Stimulated activated CD4-positive, alpha-beta T cell treated with anti-CD3 and anti-CD28 coated beads, TNF-alpha, amount 100 ng/mL, for 48 hours (primary cell): ENCODE measurements at regions not wholly inside any gene's neighbourhood (a gene's known extent, or its start where the extent isn't known, plus 50 kb on each side); places are given as distances from the start of the nearest gene placed in this dataset.

Experiments
- DNase-seq, 3 donors: peaks; one replicate each; pipeline ENCODE4 v3.0.0-alpha.2; 2020; ENCODE audit warnings: low read depth in 3 of 3

GRCh38 chr20:63071541-63072181 lies 64.9 kb upstream of the BHLHE23 start:
- peak in 1 of 3 donors; percentile 31 for DNase-seq

DNA sequence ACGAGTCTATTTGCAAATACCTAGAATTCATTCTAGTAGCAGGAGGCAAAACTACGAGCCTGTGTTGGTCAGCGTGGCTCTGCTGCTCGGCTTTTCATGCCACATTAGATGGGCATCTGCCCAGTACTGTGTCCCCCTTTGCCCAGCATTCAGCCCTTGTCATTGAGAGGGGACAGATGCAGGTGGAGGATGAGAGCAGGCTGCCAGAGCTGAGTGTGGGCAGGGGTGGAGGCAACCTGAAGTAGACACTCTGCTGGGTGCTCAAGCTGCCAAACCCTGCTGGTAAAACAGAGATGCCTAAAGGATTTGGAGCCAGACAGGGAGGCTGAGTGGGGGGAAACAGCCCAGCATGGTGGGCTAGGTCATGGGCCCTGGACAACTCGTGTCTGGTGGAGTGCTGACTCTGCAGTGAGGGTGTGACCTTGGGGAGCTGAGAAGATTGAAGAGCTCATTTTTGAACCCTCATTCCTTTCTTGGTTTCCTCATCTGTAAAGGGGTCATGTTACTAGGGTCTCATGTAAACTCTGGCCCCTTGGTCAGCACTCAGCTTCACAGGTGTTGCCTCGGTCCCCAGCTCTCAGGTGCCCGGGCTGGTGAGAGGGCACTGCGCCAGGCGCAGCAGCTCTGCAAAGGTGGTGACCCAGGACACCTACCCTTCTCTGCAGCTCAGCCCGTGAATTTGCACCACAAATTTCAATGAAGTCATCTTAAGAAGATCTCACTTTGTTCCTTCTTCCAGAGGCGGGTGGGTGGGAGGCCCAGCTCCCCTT lies 64.2 kb upstream of the BHLHE23 start:
- no peak for DNase-seq

GRCh38 chr20:63070301-63070625 lies 63.5 kb upstream of the BHLHE23 start:
- DNase-seq, result no peak

- DNase-seq, result no peak
Observed at GRCh38 chr20:63068711-63069367, 62.1 kb upstream of the BHLHE23 start.

DNA sequence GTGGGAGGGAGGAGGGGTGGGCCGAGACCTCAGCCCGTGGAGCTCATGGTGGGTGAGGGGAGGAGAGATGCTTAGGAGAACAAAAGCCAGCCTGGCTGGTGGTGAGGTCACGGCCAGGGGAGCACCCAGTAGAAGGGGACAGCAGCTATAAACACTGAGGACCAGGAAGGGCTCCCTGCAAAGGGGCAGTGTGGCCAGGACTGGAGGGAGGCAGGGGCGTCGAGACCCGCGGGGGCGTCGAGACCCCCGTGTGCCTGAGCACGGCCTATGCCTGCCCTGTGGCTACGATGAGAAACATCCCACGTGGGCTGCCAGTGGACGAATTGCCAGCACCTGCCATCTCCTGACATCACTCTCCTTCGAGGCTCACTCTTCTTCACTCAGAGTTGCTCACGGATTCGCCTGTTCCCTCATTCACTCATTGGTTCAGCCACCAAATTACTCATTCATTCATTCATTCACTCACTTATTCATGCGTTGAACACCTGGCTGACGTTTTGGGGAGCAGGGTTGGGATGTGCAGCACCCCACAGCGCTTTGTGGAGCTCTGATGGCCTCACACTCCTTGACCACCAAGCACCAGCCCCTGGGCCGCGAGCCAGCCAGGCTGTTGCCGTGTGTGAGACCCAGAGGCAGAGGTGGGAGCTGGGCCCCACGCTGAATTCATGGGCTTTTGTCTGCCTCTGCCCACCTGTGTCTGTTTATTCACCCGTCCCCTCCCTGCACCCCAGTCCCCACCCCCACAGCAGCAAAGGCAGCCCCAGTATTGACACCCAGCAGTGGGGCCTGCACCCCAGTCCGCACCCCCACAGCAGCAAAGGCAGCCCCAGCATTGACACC lies 61.2 kb upstream of the BHLHE23 start:
- no peak for DNase-seq

- no peak for DNase-seq
Observed at GRCh38 chr20:63067266-63067635, 60.5 kb upstream of the BHLHE23 start.

GRCh38 chr20:63066506-63067265 lies 59.9 kb upstream of the BHLHE23 start:
- DNase-seq, result no peak

DNA sequence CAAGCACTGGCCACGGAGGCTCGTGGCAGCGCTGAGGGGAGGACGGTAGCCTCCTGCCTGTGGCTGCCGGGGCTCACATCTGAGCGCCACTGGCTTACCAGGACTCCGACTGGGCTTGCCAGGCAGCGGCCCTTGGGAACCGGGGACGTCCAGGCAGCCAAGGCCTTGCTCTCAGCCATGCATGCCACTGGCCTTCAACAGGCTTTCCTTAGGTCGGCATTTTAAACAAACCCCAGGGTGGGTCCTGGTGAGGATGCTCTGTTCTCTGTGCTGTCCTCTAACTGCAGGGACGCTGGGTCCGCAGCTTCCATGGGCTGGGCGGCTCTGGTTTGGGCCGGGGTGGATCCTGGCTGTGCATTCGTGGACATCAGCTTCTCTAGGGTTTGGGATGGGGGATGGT lies 59.1 kb upstream of the BHLHE23 start:
- DNase-seq, result no peak

DNA sequence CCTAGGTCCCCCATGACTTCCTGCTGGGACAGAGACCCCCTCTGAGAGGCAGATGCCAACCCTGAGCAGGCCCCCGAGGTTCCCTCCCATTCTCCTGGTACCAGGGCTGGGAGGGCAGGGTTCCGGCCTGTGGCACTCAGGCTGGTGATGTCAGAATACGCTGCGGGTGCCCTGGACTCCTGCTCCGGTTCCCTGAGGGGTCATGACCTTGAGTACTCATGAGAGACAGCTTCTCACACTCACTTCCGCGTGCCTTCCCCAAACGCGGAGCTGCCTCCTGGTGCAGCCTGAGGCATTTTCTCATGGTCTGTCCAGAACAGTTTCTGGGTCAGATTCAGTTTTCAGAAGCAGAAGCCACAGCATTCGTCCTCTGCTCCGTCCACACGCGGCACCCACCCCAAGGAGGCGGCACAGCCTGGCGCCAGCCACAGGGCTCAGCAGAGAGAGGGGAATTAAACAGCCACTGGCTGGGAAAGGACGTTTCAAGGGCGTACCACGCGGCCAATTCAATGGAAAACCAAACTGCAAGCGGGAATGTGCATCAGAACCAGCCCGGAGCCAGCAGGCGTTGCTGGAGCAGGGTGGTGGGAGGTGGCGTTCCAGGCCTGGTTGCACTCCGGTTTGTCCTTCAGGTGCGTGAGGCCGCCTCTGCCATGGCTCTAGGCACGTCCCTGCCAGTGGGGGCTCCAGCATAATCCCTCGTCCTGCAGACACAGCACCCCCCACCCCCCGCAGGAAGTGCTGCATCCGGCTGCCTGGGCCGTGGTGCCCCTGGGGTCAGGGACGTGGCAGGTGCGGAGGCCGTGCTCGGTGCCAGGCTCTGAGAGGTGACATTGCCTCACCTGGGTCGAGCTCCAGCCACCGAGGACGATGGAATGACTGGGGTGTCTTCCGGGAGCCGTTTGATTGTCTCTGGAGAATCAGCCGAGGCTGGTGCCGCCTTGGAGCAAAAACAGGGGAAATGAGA lies 58.3 kb upstream of the BHLHE23 start:
- no peak for DNase-seq

GRCh38 chr20:63064310-63064709 lies 57.5 kb upstream of the BHLHE23 start:
- no peak for DNase-seq

- DNase-seq, result no peak
Observed at GRCh38 chr20:63062188-63063140, 55.7 kb upstream of the BHLHE23 start.

GRCh38 chr20:63061771-63062100 lies 55.0 kb upstream of the BHLHE23 start:
- DNase-seq, result no peak

DNA sequence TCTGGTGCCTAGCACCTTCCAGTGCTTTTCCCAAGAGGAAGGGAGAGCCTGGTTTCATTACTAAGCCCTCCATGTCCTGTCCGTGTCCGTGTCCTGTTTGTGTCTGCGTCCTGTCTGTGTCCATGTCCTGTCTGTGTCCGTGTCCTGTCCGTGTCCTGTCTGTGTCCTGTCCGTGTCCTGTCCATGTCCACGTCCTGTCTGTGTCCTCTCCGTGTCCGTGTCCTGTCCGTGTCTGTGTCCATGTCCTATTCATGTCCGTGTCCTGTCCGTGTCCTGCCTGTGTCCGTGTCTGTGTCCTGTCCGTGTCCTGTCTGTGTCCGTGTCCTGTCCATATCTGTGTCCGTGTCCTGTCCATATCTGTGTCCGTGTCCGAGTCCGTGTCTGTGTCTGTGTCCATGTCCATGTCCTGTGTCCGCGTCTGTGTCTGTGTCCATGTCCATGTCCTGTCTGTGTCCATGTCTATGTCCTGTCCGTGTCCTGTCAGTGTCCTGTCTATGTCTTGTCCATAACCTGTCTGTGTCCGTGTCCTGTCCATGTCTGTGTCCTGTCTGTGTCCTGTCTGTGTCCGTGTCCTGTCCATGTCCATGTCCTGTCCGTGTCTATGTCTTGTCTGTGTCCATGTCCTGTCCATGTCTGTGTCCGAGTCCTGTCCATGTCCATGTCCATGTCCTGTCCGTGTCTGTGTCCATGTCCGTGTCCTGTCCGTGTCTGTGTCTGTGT lies 54.4 kb upstream of the BHLHE23 start:
- no peak for DNase-seq

DNA sequence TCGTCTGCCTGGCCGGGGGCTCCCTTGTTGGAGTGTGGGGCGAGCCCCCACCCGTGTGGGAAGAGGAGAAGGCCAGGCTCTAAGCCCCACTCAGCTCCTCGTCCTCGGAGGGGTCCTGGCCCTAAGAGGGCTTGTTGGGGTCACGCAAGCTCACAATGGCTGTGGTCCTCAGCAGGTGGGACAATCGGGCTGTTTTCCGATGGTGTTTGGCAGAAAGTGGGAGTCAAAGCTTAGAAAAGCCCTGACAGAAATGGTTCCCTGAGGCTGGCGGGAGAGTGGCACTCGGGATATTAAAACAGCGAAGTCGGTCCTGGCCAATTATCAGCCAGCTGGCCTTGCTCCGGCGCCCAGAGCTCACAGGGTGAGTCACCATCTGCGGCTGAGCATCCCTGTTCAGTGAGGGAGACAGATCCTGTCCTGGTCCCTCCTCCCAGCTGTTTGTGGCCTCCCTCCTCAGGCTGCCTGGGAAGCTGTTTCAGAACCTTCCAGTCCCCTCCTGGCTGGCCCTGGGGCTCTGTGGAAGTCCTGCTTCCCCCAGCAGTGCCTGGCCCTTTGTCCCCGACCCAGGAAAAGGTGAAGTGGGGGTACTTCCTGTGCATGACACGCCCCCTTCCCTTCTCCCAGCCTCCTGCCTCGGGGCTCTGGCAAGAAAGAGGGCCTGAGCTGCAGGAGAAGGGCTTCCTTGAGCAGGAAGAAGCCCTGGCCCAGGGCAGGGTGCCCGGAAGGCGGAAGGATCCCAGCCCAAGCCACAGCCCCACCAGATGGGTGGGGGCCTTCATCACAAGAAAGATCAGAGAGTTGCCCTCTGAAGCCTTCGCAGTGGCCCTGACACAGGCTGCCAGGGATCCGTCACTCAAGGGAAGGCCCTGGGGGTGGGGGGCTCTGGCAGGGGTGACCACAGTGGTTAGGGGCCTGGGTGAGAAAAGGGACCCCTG lies 53.6 kb upstream of the BHLHE23 start:
- no peak for DNase-seq

DNA sequence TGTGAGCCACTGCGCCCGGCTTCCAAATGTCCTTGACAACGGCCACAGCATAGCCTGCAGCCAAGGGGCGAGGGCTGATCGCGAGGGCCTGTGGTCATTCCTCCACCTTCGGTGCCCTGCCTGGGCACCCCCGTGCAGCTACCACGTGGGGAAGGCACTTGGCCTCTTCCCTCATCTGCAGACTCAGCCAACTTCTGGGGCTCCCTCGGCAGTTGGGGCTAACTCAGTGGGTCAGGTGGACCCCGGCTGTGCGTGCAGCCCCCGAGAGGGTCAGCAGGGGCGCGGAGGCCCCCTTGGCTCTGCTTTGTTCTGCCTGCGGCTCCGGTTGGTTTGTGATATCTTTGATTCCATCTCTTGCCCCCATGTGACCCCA lies 52.9 kb upstream of the BHLHE23 start:
- no peak for DNase-seq

GRCh38 chr20:63058696-63059335 lies 52.1 kb upstream of the BHLHE23 start:
- no peak for DNase-seq
